ENCODE measurements at regions not wholly inside any gene's neighbourhood (a gene's known extent, or its start where the extent isn't known, plus 50 kb on each side); places are given as distances from the start of the nearest gene placed in this dataset.
A peak's percentile ranks its signal among the peaks of the same experiment; 100 is the strongest.

DNA sequence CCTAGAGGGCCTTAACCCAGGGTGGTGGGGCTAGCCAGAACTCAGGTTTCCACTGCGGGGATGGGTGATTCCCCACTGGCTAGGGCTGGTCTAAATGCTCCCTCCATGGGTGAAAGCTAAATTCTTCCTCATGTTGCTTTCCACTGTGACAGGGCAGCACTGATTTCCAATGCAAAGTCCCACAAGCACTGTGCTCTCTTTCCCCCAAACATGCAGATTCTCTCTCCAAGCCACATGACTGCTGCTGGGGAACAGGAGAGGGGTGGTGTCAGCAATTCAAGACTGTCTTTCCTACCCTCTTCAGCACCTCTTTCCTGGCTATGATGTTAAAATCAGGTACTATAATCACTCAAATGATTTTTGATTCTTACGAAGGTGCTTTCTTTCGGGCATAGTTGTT, 215.5 kb downstream of the RWDD3 start:
- CTCF ChIA-PET, result no interaction called here
- BruUV-seq (replicated peaks), result no TSS peak

DNA sequence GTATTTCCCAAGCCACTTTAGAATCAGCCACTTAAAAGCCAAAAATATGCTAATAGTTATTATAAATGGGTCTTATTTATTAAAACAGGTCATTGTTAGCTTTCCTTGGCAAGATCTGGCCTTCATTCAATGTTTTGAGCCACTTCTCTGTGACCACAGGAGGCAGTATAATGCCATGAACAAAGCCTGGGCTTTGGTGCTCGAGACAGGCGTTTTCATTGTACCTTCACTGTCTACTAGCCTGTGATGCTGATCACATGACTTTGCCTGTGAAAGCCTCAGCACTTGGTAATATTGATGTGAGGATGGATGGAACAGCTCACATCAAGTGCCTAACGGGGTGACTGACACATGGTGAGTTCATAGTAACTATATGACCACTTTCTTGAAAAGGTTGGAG, 217.0 kb downstream of the RWDD3 start:
- no peak overlapping the region for H3K27ac Mint-ChIP-seq (ENCODE audit: unreplicated experiment)
- no TSS peak for BruUV-seq (replicated peaks)
- H3K36me3 Mint-ChIP-seq (ENCODE audit: insufficient read depth, unreplicated experiment), result no peaks in the 10 kb centered on the region
- intact Hi-C loops (cut with micrococcal nuclease; ENCODE audit: unreplicated experiment), result no loop called here
- CTCF ChIA-PET, result no interaction called here
- peaks cover 7% of the 10 kb centered on the region for H3K9me3 Mint-ChIP-seq (ENCODE audit: low read depth, unreplicated experiment)
- peak; percentile 12 for DNase-seq
- no peaks in the 10 kb centered on the region for H3K4me1 Mint-ChIP-seq (ENCODE audit: low read depth, unreplicated experiment)
- peaks cover 13% of the 10 kb centered on the region for H3K27me3 Mint-ChIP-seq (ENCODE audit: unreplicated experiment)
- no peak overlapping the region for H3K4me3 Mint-ChIP-seq (ENCODE audit: low read depth, unreplicated experiment)
- TF ChIP-seq, protein P1, sequence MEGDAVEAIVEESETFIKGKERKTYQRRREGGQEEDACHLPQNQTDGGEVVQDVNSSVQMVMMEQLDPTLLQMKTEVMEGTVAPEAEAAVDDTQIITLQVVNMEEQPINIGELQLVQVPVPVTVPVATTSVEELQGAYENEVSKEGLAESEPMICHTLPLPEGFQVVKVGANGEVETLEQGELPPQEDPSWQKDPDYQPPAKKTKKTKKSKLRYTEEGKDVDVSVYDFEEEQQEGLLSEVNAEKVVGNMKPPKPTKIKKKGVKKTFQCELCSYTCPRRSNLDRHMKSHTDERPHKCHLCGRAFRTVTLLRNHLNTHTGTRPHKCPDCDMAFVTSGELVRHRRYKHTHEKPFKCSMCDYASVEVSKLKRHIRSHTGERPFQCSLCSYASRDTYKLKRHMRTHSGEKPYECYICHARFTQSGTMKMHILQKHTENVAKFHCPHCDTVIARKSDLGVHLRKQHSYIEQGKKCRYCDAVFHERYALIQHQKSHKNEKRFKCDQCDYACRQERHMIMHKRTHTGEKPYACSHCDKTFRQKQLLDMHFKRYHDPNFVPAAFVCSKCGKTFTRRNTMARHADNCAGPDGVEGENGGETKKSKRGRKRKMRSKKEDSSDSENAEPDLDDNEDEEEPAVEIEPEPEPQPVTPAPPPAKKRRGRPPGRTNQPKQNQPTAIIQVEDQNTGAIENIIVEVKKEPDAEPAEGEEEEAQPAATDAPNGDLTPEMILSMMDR (IDR thresholded peaks at IDR 0.05; ENCODE audit: unreplicated experiment), result no peak

More for the DNA sequence above, 215.5 kb downstream of the RWDD3 start:
- DNase-seq, result no peak
- H3K27ac Mint-ChIP-seq (ENCODE audit: unreplicated experiment), result no peak overlapping the region
- intact Hi-C loops (cut with micrococcal nuclease; ENCODE audit: unreplicated experiment), result loop anchor here (10.0 kb wide), 1 partner anchor 495 kb away; no protein-coding TSS in a partner anchor
- H3K36me3 Mint-ChIP-seq (ENCODE audit: insufficient read depth, unreplicated experiment), result no peaks in the 10 kb centered on the region
- TF ChIP-seq, protein P1 (IDR thresholded peaks at IDR 0.05; ENCODE audit: unreplicated experiment), result no peak
- H3K9me3 Mint-ChIP-seq (ENCODE audit: low read depth, unreplicated experiment), result peaks cover 4% of the 10 kb centered on the region
- H3K27me3 Mint-ChIP-seq (ENCODE audit: unreplicated experiment), result peaks cover 9% of the 10 kb centered on the region
- H3K4me1 Mint-ChIP-seq (ENCODE audit: low read depth, unreplicated experiment), result no peaks in the 10 kb centered on the region
- no peak overlapping the region for H3K4me3 Mint-ChIP-seq (ENCODE audit: low read depth, unreplicated experiment)

DNA sequence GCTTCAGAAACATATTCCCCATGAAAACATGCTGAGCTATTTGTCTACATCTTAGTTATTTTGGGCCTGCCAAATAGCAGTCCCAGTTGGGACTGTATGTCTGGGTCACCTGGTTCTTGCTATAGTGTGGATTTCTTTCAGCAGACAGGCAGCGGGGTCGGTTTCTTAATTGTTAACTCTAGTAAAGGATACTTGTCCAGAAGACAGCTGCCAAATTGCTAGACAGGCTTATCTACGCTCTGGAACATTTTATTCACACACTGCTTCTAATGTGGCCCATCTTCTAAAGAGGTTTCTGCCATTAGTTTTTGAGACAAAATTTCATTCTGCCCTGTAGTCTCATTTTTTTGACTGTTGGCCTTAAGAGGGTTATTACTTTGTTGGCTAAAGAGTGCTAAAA, 217.9 kb downstream of the RWDD3 start:
- Mint-ChIP-seq H3K4me1 (ENCODE audit: low read depth, unreplicated experiment) (no peaks in the 10 kb centered on the region), H3K4me3 (ENCODE audit: low read depth, unreplicated experiment) (no peak overlapping the region), H3K27ac (ENCODE audit: unreplicated experiment) (no peak overlapping the region), H3K27me3 (ENCODE audit: unreplicated experiment) (peaks cover 13% of the 10 kb centered on the region), H3K9me3 (ENCODE audit: low read depth, unreplicated experiment) (peaks cover 9% of the 10 kb centered on the region), H3K36me3 (ENCODE audit: insufficient read depth, unreplicated experiment) (no peaks in the 10 kb centered on the region)
- intact Hi-C loops (cut with micrococcal nuclease; ENCODE audit: unreplicated experiment), result no loop called here
- TF ChIP-seq, protein P1 (IDR thresholded peaks at IDR 0.05; ENCODE audit: unreplicated experiment), result no peak
- DNase-seq, result no peak
- CTCF ChIA-PET, result interaction anchor here (0.5 kb wide), 1 partner anchor 118 kb away, joined by 3 read pairs; no protein-coding TSS in a partner anchor
- no TSS peak for BruUV-seq (replicated peaks)

DNA sequence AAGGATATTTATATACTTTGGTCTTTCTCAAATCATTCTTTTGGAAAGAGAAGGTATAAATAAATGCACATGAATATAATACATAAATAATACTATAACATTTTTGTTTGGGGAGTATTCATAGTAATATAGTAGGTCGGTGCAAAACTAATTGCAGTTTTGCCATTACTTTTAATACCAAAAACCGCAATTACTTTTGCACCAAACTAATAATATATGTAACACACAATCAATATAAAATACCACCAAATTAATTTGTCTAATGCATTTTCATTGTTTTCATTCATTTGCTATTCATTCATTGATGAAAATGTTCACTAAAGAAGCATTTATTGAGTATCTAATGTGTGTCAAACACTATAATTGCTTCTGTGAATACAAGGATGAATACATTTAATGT, 219.0 kb downstream of the RWDD3 start:
- H3K27ac Mint-ChIP-seq (ENCODE audit: unreplicated experiment), result no peak overlapping the region
- CTCF ChIA-PET, result no interaction called here
- peaks cover 13% of the 10 kb centered on the region for H3K27me3 Mint-ChIP-seq (ENCODE audit: unreplicated experiment)

More for the DNA sequence above, 219.0 kb downstream of the RWDD3 start:
- DNase-seq, result no peak
- BruUV-seq (replicated peaks), result no TSS peak
- Mint-ChIP-seq H3K9me3 (ENCODE audit: low read depth, unreplicated experiment) (peaks cover 9% of the 10 kb centered on the region), H3K36me3 (ENCODE audit: insufficient read depth, unreplicated experiment) (no peaks in the 10 kb centered on the region), H3K4me1 (ENCODE audit: low read depth, unreplicated experiment) (no peaks in the 10 kb centered on the region), H3K4me3 (ENCODE audit: low read depth, unreplicated experiment) (no peak overlapping the region)
- intact Hi-C loops (cut with micrococcal nuclease; ENCODE audit: unreplicated experiment), result no loop called here
- TF ChIP-seq, protein P1 (IDR thresholded peaks at IDR 0.05; ENCODE audit: unreplicated experiment), result no peak

All from Calu3 (cell line).